ENCODE measurements at regions not wholly inside any gene's neighbourhood (a gene's known extent, or its start where the extent isn't known, plus 50 kb on each side); places are given as distances from the start of the nearest gene placed in this dataset.

DNA sequence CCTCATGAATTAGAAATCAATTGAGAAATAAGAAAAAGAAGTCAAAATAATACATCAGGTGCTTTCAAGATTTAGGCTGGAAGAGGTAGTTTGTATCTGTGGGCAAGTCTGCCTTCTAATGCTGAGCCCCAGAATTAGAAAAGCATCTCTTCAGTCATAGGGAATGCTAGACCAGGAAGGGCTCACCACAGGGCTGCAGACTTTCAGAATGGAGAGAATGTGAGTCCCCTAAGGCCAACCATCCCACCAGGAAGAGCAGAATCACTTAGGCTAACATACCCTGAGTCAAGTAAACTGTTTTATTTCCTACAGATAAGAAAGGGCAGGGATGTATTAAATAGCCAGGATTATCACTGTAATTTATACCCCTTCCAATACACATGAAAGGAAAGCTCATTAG is 510.2 kb downstream of the RNF144B start:
- Histone ChIP-seq H3K27me3 (ENCODE audit: insufficient read depth, low read depth) (no peaks in the 10 kb centered on the region), H3K9me2 (ENCODE audit: insufficient read depth) (no peaks in the 10 kb centered on the region), H3K4me1 (replicated peaks; ENCODE audit: insufficient read depth) (no peaks in the 10 kb centered on the region), H2AFZ (no peak overlapping the region), H3K4me2 (no peak overlapping the region), H3K79me2 (ENCODE audit: low read depth) (no peaks in the 10 kb centered on the region), H3K36me3 (ENCODE audit: low read depth) (no peaks in the 10 kb centered on the region), H3F3A (ENCODE audit: insufficient read depth, low read depth) (no peaks in the 10 kb centered on the region), H3K9me3 (ENCODE audit: insufficient read depth, low read depth) (no peaks in the 10 kb centered on the region), H3K27ac (no peak overlapping the region), H4K20me1 (ENCODE audit: insufficient read depth) (no peaks in the 10 kb centered on the region), H3K4me3 (no peak overlapping the region)
- ChIA-PET POLR2A (ENCODE audit: unreplicated experiment) (no interaction called here), CTCF (no interaction called here)
- no TSS peak for BruUV-seq (replicated peaks)
- no peak for TF ChIP-seq EZH2 (IDR thresholded peaks at IDR 0.05; ENCODE audit: low read depth)
- no peak for TF ChIP-seq CTCF (conservative IDR thresholded peaks at IDR 0.05)
- no peak for DNase-seq
- intact Hi-C loops (cut with micrococcal nuclease; ENCODE audit: unreplicated experiment) = no loop called here

- H3K27me3 ChIP-seq (ENCODE audit: insufficient read depth, low read depth) = no peaks in the 10 kb centered on the region
- ChIA-PET POLR2A (ENCODE audit: unreplicated experiment) (no interaction called here), CTCF (no interaction called here)
- TF ChIP-seq CTCF (conservative IDR thresholded peaks at IDR 0.05) = no peak
- no peak for TF ChIP-seq EZH2 (IDR thresholded peaks at IDR 0.05; ENCODE audit: low read depth)
- H3K4me1 ChIP-seq (replicated peaks; ENCODE audit: insufficient read depth) = no peaks in the 10 kb centered on the region
- H3K4me3 ChIP-seq = no peak overlapping the region
- H3F3A ChIP-seq (ENCODE audit: insufficient read depth, low read depth) = no peaks in the 10 kb centered on the region
- no peak overlapping the region for H3K4me2 ChIP-seq
- H2AFZ ChIP-seq = no peak overlapping the region
- intact Hi-C loops (cut with micrococcal nuclease; ENCODE audit: unreplicated experiment) = no loop called here
- H3K36me3 ChIP-seq (ENCODE audit: low read depth) = no peaks in the 10 kb centered on the region
- no TSS peak for BruUV-seq (replicated peaks)
- no peak for DNase-seq
- no peak overlapping the region for H3K27ac ChIP-seq
- no peaks in the 10 kb centered on the region for H3K9me3 ChIP-seq (ENCODE audit: insufficient read depth, low read depth)
- H3K9me2 ChIP-seq (ENCODE audit: insufficient read depth) = no peaks in the 10 kb centered on the region
- no peaks in the 10 kb centered on the region for H4K20me1 ChIP-seq (ENCODE audit: insufficient read depth)
- no peaks in the 10 kb centered on the region for H3K79me2 ChIP-seq (ENCODE audit: low read depth)
Observed at GRCh38 chr6:18904681-18905080, 517.5 kb downstream of the RNF144B start.

GRCh38 chr6:18920701-18921100 is 533.6 kb downstream of the RNF144B start:
- H3K27ac ChIP-seq = no peak overlapping the region
- H3K9me3 ChIP-seq (ENCODE audit: insufficient read depth, low read depth) = no peaks in the 10 kb centered on the region
- H3K27me3 ChIP-seq (ENCODE audit: insufficient read depth, low read depth) = no peaks in the 10 kb centered on the region
- H3K36me3 ChIP-seq (ENCODE audit: low read depth) = no peaks in the 10 kb centered on the region
- no peak overlapping the region for H2AFZ ChIP-seq
- CTCF ChIA-PET = no interaction called here
- no peaks in the 10 kb centered on the region for H3F3A ChIP-seq (ENCODE audit: insufficient read depth, low read depth)
- BruUV-seq (replicated peaks) = no TSS peak
- H4K20me1 ChIP-seq (ENCODE audit: insufficient read depth) = no peaks in the 10 kb centered on the region
- TF ChIP-seq EZH2 (IDR thresholded peaks at IDR 0.05; ENCODE audit: low read depth) = no peak
- no peak for TF ChIP-seq CTCF (conservative IDR thresholded peaks at IDR 0.05)
- peaks cover 3% of the 10 kb centered on the region; the same call in 1 of the 2 replicates for H3K9me2 ChIP-seq (ENCODE audit: insufficient read depth)
- no peaks in the 10 kb centered on the region for H3K4me1 ChIP-seq (replicated peaks; ENCODE audit: insufficient read depth)
- no peak overlapping the region for H3K4me3 ChIP-seq
- POLR2A ChIA-PET (ENCODE audit: unreplicated experiment) = no interaction called here
- H3K79me2 ChIP-seq (ENCODE audit: low read depth) = no peaks in the 10 kb centered on the region
- no peak overlapping the region for H3K4me2 ChIP-seq
- no peak for DNase-seq
- intact Hi-C loops (cut with micrococcal nuclease; ENCODE audit: unreplicated experiment) = no loop called here

All from PC-9 (cell line).